Gastroesophageal sphincter (tissue), 4 donors: ENCODE measurements at regions not wholly inside any gene's neighbourhood (a gene's known extent, or its start where the extent isn't known, plus 50 kb on each side); places are given as distances from the start of the nearest gene placed in this dataset.
A peak's percentile ranks its signal among the peaks of the same experiment; 100 is the strongest.

Experiments used
- ATAC-seq: fragments of 150-250 bp; one replicate; pipeline ENCODE4 v1.9.1; 2016; ENCODE audit warnings: mild to moderate bottlenecking, moderate library complexity
- H3K27ac ChIP-seq, 4 donors: fragments of 200-600 bp; sonication (generic) in 3 of 4; 1 replicate in 3 of 4; 2 replicates in 1 of 4; pipeline ENCODE4 v1.5.1; 2016 to 2019
- H3K27me3 ChIP-seq: fragments of 200-600 bp; sonication (generic); one replicate; pipeline ENCODE4 v1.5.1; 2019
- H3K36me3 ChIP-seq, 2 donors: fragments of 200-600 bp; sonication (generic); one replicate each; pipeline ENCODE4 v1.5.1; 2019; ENCODE audit warnings: control low read depth in 1 of 2
- H3K4me1 ChIP-seq, 3 donors: fragments of 200-600 bp; sonication (generic); 1 replicate in 2 of 3; 2 replicates in 1 of 3; pipeline ENCODE4 v1.5.1; 2016 to 2019; ENCODE audit warnings: control low read depth in 2 of 3
- H3K4me3 ChIP-seq, 2 donors: fragments of 200-600 bp; sonication (generic); one replicate each; pipeline ENCODE4 v1.5.1; 2019; ENCODE audit warnings: mild to moderate bottlenecking in 1 of 2, moderate library complexity in 1 of 2
- H3K9me3 ChIP-seq, 3 donors: fragments of 200-600 bp; sonication (generic); one replicate each; pipeline ENCODE4 v1.5.1; 2017 to 2019; ENCODE audit warnings: control low read depth in 2 of 3
- CTCF ChIP-seq, 4 experiments: fragments of 200-600 bp in 2 of 4; fragments of 450-650 bp in 2 of 4; sonication (generic) in 1 of 4; IDR thresholded peaks; one replicate each; pipeline ENCODE4 v1.5.1; 2017 to 2019; ENCODE audit warnings: antibody characterized with exemption in 4 of 4, mild to moderate bottlenecking in 2 of 4, moderate library complexity in 2 of 4
- EP300 ChIP-seq: sonication (generic); formaldehyde crosslinking; IDR thresholded peaks from one replicate; pipeline ENCODE4 v1.6.1; 2017; ENCODE audit warnings: antibody characterized with exemption, mild to moderate bottlenecking
- POLR2A ChIP-seq, 2 donors: fragments of 450-650 bp; IDR thresholded peaks; one replicate each; pipeline ENCODE4 v1.6.1; 2017; ENCODE audit warnings: antibody characterized with exemption in 2 of 2, mild to moderate bottlenecking in 2 of 2, moderate library complexity in 1 of 2
- POLR2AphosphoS5 ChIP-seq: sonication (generic); formaldehyde crosslinking; IDR thresholded peaks from one replicate; pipeline ENCODE4 v1.6.1; 2017; ENCODE audit warnings: antibody characterized with exemption
- WGBS, 2 donors: methylation state at CpG; one replicate each; pipeline ENCODE4 v1.1.5; 2018; ENCODE audit warnings: low coverage in 1 of 2; 5-methylcytosine and 5-hydroxymethylcytosine counted together

GRCh38 chr2:240353086-240353798 is 82.2 kb upstream of the GPC1 start:
- no peak for TF ChIP-seq CTCF (IDR thresholded peaks at IDR 0.05)
- no peak for TF ChIP-seq POLR2AphosphoS5
- TF ChIP-seq POLR2A (IDR thresholded peaks at IDR 0.05), result no peak
- TF ChIP-seq EP300, result no peak
- Histone ChIP-seq H3K27ac (no peak overlapping the region), H3K4me3 (no peak overlapping the region), H3K36me3 (no peaks in the 10 kb centered on the region), H3K9me3 (no peaks in the 10 kb centered on the region), H3K4me1 (peaks cover 0 to 8% (median 0%) of the 10 kb centered on the region in 3 donors), H3K27me3 (peaks cover 7% of the 10 kb centered on the region)
- WGBS, 2 donors, result no CpG with 5 or more reads among the region's 18 CpGs
- no peak for ATAC-seq

GRCh38 chr2:240353944-240354343 is 81.5 kb upstream of the GPC1 start:
- ATAC-seq, result no peak
- no peaks in the 10 kb centered on the region for H3K36me3 ChIP-seq
- WGBS, 2 donors, result 40% methylated on average over 1 of the region's 9 CpGs; no CpG with 5 or more reads in 1 of the 2 donors
- H3K9me3 ChIP-seq, result no peaks in the 10 kb centered on the region
- TF ChIP-seq POLR2AphosphoS5 (no peak), CTCF (IDR thresholded peaks at IDR 0.05) (no peak), EP300 (no peak), POLR2A (IDR thresholded peaks at IDR 0.05) (no peak)
- H3K27ac ChIP-seq, result no peak overlapping the region
- peaks cover 4% of the 10 kb centered on the region for H3K27me3 ChIP-seq
- H3K4me3 ChIP-seq, result no peak overlapping the region
- H3K4me1 ChIP-seq, result peaks cover 0 to 8% (median 0%) of the 10 kb centered on the region in 3 donors

- Histone ChIP-seq H3K36me3 (no peaks in the 10 kb centered on the region), H3K4me1 (peaks cover 0 to 8% (median 0%) of the 10 kb centered on the region in 3 donors), H3K4me3 (no peak overlapping the region), H3K27me3 (peaks cover 4% of the 10 kb centered on the region), H3K27ac (no peak overlapping the region), H3K9me3 (peaks cover 0 to 11% (median 0%) of the 10 kb centered on the region in 3 donors)
- ATAC-seq, result no peak
- no peak for TF ChIP-seq EP300
- no peak for TF ChIP-seq CTCF (IDR thresholded peaks at IDR 0.05)
- peak; percentile 14 for TF ChIP-seq POLR2AphosphoS5
- TF ChIP-seq POLR2A (IDR thresholded peaks at IDR 0.05), result no peak
- WGBS, 2 donors, result 41% methylated on average over 2 of the region's 17 CpGs; no CpG with 5 or more reads in 1 of the 2 donors
These were observed 80.2 kb upstream of the GPC1 start for GRCh38 chr2:240355001-240355891.

- WGBS, 2 donors, result 80 to 85% methylated on average over 4 to 7 of the region's 17 CpGs
These were observed 79.5 kb upstream of the GPC1 start for GRCh38 chr2:240355962-240356361.

More at GRCh38 chr2:240355962-240356361, 79.5 kb upstream of the GPC1 start:
- no peak overlapping the region for H3K27ac ChIP-seq
- no peak for TF ChIP-seq POLR2AphosphoS5
- no peak for TF ChIP-seq EP300
- TF ChIP-seq CTCF (IDR thresholded peaks at IDR 0.05), result no peak
- no peak for TF ChIP-seq POLR2A (IDR thresholded peaks at IDR 0.05)
- peaks cover 0 to 18% (median 0%) of the 10 kb centered on the region in 3 donors for H3K9me3 ChIP-seq
- H3K4me1 ChIP-seq, result peaks cover 0 to 8% (median 0%) of the 10 kb centered on the region in 3 donors
- no peak overlapping the region for H3K4me3 ChIP-seq
- peaks cover 4% of the 10 kb centered on the region for H3K27me3 ChIP-seq
- ATAC-seq, result no peak
- no peaks in the 10 kb centered on the region for H3K36me3 ChIP-seq
